ENCODE measurements at regions not wholly inside any gene's neighbourhood (a gene's known extent, or its start where the extent isn't known, plus 50 kb on each side); places are given as distances from the start of the nearest gene placed in this dataset.

GRCh38 chr2:7803515-7803914, 878.3 kb upstream of the ID2 start:
- no peaks in the 10 kb centered on the region for H3K4me1 ChIP-seq (ENCODE audit: insufficient read depth, low read length)
- peaks cover 6 to 8% of the 10 kb centered on the region in 2 experiments for H3K4me1 Mint-ChIP-seq
- peaks cover 48 to 71% of the 10 kb centered on the region in 2 experiments for H3K9me3 Mint-ChIP-seq
- H3K4ac ChIP-seq (ENCODE audit: low read depth, low read length), result no peak overlapping the region
- H2BK120ac ChIP-seq (ENCODE audit: low read depth, low read length, poor library complexity, severe bottlenecking), result no peak overlapping the region
- no peak overlapping the region for H3K4me2 ChIP-seq (ENCODE audit: insufficient read depth, insufficient read length, low read length)
- no peak for DNase-seq
- no peaks in the 10 kb centered on the region for H3K23me2 ChIP-seq (ENCODE audit: insufficient read length, low read depth, low read length, poor library complexity, severe bottlenecking)
- no peak overlapping the region for H2AFZ ChIP-seq (ENCODE audit: low read length)
- H3K27me3 Mint-ChIP-seq (ENCODE audit: low read depth), result no peaks in the 10 kb centered on the region
- H2AK5ac ChIP-seq (ENCODE audit: insufficient read length, low read length), result no peak overlapping the region
- WGBS (ENCODE audit: extremely low coverage, insufficient read length, low lambda C conversion rate), result no CpG with 5 or more reads among the region's 5 CpGs
- H3K27ac Mint-ChIP-seq, result no peak overlapping the region
- H3K18ac ChIP-seq (ENCODE audit: insufficient read length, low read depth, low read length), result no peak overlapping the region
- TF ChIP-seq, protein P1, sequence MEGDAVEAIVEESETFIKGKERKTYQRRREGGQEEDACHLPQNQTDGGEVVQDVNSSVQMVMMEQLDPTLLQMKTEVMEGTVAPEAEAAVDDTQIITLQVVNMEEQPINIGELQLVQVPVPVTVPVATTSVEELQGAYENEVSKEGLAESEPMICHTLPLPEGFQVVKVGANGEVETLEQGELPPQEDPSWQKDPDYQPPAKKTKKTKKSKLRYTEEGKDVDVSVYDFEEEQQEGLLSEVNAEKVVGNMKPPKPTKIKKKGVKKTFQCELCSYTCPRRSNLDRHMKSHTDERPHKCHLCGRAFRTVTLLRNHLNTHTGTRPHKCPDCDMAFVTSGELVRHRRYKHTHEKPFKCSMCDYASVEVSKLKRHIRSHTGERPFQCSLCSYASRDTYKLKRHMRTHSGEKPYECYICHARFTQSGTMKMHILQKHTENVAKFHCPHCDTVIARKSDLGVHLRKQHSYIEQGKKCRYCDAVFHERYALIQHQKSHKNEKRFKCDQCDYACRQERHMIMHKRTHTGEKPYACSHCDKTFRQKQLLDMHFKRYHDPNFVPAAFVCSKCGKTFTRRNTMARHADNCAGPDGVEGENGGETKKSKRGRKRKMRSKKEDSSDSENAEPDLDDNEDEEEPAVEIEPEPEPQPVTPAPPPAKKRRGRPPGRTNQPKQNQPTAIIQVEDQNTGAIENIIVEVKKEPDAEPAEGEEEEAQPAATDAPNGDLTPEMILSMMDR (conservative IDR thresholded peaks at IDR 0.05), result no peak
- no peak overlapping the region for H3K27ac ChIP-seq (ENCODE audit: insufficient read length, low read depth, low read length)
- H3K9ac ChIP-seq (ENCODE audit: extremely low read depth, insufficient read length, low read length), result no peak overlapping the region
- H3K36me3 Mint-ChIP-seq (ENCODE audit: insufficient read depth in 1 of 3, low read depth in 3 of 3), result peaks cover 35 to 55% (median 38%) of the 10 kb centered on the region in 3 experiments
- H4K91ac ChIP-seq (ENCODE audit: insufficient read length, low read depth, low read length), result no peak overlapping the region
- no peak overlapping the region for H3K23ac ChIP-seq (ENCODE audit: insufficient read length, low read depth, low read length)
- H3K9me3 ChIP-seq (ENCODE audit: control insufficient read depth, low read depth, low read length), result peaks cover 15% of the 10 kb centered on the region
- no peak overlapping the region for H3K14ac ChIP-seq (ENCODE audit: insufficient read depth, low read length)
- no peaks in the 10 kb centered on the region for H3K79me2 ChIP-seq (ENCODE audit: insufficient read depth, low read length)
- no peak overlapping the region for H2BK12ac ChIP-seq (ENCODE audit: insufficient read length, low read depth, low read length)
- H3K4me3 Mint-ChIP-seq, result no peak overlapping the region
- H2BK15ac ChIP-seq (ENCODE audit: low read depth, low read length), result no peak overlapping the region
- H3K56ac ChIP-seq (ENCODE audit: insufficient read length, low read depth, low read length), result no peak overlapping the region
- H3K79me1 ChIP-seq (ENCODE audit: insufficient read depth, low read depth, low read length, poor library complexity, severe bottlenecking), result no peaks in the 10 kb centered on the region
- H4K8ac ChIP-seq (replicated peaks; ENCODE audit: insufficient read length, low read depth, low read length), result no peak overlapping the region
- H3T11ph ChIP-seq (ENCODE audit: low read length), result no peak overlapping the region
- no peaks in the 10 kb centered on the region for H4K20me1 ChIP-seq (ENCODE audit: control insufficient read depth, insufficient read depth, insufficient read length)
- H4K5ac ChIP-seq (ENCODE audit: insufficient read length, low read depth, low read length), result no peak overlapping the region
- no peak overlapping the region for H2BK5ac ChIP-seq (ENCODE audit: insufficient read length, low read length)
- H3K27me3 ChIP-seq (ENCODE audit: insufficient read depth, low read length), result no peaks in the 10 kb centered on the region
- no peak overlapping the region for H2BK20ac ChIP-seq (ENCODE audit: low read depth, low read length, poor library complexity, severe bottlenecking)

Data from H9 (cell line).